GM10248 (cell line): ENCODE measurements at regions not wholly inside any gene's neighbourhood (a gene's known extent, or its start where the extent isn't known, plus 50 kb on each side); places are given as distances from the start of the nearest gene placed in this dataset.

Source experiments
- CTCF ChIA-PET: fragments of 300-600 bp; sonication (Branson Sonifier 250); formaldehyde crosslinking; extraction: SDS; loops from one replicate; lab custom pipeline; 2021; ENCODE audit warnings: antibody characterized with exemption; lab: Yijun Ruan, JAX
- POLR2A ChIA-PET: fragments of 350-650 bp; sonication (Branson Sonifier 250); formaldehyde crosslinking; extraction: SDS; loops from one replicate; lab custom pipeline; 2020; ENCODE audit warnings: antibody characterized with exemption; lab: Yijun Ruan, JAX
- DNase-seq: peaks from one replicate; pipeline ENCODE4 v3.0.0; 2012; ENCODE audit errors: extremely low spot score
- CTCF ChIP-seq: IDR thresholded peaks from 2 replicates; pipeline ENCODE4 v1.5.1; 2012; ENCODE audit warnings: mild to moderate bottlenecking, low read depth; ENCODE audit errors: extremely low read depth, missing control alignments, control extremely low read depth

GRCh38 chr12:94516985-94517384, 57.3 kb upstream of the CEP83 start:
- ChIA-PET POLR2A (no interaction called here), CTCF (interaction anchor here (1.7 kb wide), 1 partner anchor 20 kb away, joined by 3 read pairs; no protein-coding TSS in a partner anchor)
- no peak for TF ChIP-seq CTCF
- DNase-seq: no peak

- ChIA-PET CTCF (no interaction called here), POLR2A (no interaction called here)
- TF ChIP-seq CTCF: no peak
- no peak for DNase-seq
These were observed 53.9 kb upstream of the CEP83 start for GRCh38 chr12:94513527-94513926.

- CTCF ChIA-PET: no interaction called here
- no peak for TF ChIP-seq CTCF
- POLR2A ChIA-PET: no interaction called here
- DNase-seq: no peak
These were observed 51.8 kb upstream of the CEP83 start for GRCh38 chr12:94511506-94511905.

GRCh38 chr12:94510128-94510527, 50.5 kb upstream of the CEP83 start:
- CTCF ChIA-PET: interaction anchor here (1.0 kb wide), 1 partner anchor 36 kb away, joined by 3 read pairs; no protein-coding TSS in a partner anchor
- POLR2A ChIA-PET: no interaction called here
- TF ChIP-seq CTCF: no peak
- no peak for DNase-seq
